Stimulated activated CD8-positive, alpha-beta memory T cell treated with anti-CD3 and anti-CD28 coated beads, Interleukin-4, amount 100 ng/mL, for 24 hours (primary cell): ENCODE measurements at regions not wholly inside any gene's neighbourhood (a gene's known extent, or its start where the extent isn't known, plus 50 kb on each side); places are given as distances from the start of the nearest gene placed in this dataset.
"Not testable (repeated sequence)": the region's sequence is repeated elsewhere in the genome, so short reads cannot be mapped to it uniquely, and the experiment has no call there.

Source experiments
- DNase-seq: peaks from one replicate; pipeline ENCODE4 v3.0.0-alpha.2; 2020; ENCODE audit warnings: low read depth

- no peak for DNase-seq
Observed at GRCh38 chr4:128758314-128758922, 51.1 kb upstream of the JADE1 start.

DNA sequence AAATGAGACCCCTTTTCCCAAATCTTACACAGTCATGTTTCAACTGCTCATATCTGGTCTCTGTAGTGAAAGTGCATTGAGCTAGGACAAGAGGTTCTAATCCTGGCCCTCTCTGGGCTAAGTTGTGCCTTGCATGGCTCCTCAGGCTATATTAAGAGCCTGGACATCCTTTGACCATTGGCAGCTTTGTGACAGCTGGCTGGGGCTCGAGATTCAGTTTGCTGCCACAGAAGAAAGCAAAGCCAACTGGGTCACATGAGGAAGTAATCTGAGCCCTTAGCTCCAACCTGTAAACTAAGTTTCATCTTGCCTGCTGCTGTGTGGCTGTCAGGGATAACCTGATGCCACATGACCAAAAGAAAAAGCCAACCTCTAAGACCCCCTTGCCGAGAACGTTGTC is 51.8 kb upstream of the JADE1 start:
- DNase-seq, result no peak

DNA sequence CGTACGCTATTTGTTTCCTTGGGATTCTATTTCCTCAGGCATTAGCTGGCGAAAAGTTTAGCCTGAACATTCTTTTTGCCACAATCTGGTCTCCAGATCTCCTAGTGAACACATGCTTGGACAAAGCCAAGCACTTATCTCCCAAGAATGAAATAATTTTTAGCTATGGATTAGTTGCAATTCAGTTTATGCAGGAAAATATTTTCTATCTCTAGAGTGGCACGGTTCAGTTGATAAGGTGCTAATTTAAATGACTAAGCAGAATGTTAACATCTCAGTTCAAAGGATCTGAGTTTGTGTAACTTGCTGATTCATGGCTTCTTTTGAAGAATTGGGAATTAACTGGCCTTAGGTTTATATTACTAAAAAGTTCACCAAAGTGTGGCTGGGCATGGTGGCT is 58.1 kb upstream of the JADE1 start:
- no peak for DNase-seq

DNA sequence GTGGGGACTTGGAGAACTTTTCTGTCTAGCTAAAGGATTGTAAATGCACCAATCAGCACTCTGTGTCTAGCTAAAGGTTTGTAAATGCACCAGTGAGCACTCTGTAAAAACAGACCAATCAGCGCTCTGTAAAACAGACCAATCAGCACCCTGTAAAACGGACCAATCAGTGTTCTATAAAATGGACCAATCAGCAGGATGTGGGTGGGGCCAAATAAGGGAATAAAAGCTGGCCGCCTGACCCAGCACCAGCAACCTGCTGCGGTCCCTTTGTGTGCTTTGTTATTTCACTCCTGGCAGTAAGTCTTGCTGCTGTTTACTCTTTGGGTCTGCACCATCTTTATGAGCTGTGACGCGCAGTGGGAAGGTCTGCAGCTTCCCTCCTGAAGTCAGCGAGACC is 67.8 kb upstream of the JADE1 start:
- not testable (repeated sequence) for DNase-seq

- DNase-seq, result no peak
Observed at GRCh38 chr4:128737098-128737513, 72.4 kb upstream of the JADE1 start.

DNA sequence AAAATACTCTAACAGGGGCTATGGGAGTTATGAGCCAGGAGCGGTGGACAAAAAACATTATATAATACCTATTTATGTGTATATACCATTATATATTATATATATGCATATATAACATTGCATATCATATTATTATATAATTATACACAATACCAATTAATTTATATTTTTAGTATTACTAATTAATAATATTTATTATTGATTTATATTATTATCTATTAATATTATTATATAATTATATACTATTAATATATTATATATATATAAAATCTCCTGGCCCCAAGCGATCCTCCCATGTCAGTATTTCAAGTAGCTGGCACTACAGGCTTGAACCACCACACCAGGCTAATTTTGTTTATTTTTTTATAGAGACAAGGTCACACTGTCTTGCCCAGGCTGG is 73.8 kb upstream of the JADE1 start:
- no peak for DNase-seq

GRCh38 chr4:128728190-128728589 is 81.3 kb upstream of the JADE1 start:
- no peak for DNase-seq

GRCh38 chr4:128727658-128728057 is 81.8 kb upstream of the JADE1 start:
- DNase-seq, result no peak

DNA sequence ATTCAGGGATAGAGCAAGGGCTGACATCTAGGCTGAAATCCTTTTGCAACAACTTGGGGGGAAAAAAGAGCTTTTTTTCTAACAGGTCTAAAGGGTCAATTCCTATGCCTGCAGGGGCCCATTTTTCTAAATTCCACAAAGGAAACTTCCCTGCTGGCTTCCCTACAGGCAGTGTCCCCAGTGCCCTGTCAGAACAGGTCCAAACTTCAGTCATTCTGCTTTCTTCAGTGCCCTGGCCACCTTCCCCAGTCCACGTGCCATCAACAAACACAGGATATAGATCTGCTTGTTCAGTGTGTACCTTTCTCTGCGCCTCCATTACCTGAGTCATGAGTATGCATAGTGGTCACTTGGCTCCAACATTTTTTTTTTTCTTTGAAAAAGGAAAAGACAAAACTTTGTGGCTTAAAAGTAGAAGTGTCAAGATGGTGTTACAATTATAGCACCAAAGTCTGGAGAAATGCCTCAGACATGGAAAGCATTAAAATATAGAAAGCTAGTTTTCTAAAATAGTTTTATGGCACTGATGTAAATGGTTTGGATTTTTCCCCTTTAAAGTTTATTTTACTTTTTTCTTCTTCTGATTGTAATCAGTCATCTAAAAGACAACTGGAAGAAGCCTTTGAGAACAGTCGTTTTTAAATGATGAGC is 84.0 kb upstream of the JADE1 start:
- no peak for DNase-seq

DNA sequence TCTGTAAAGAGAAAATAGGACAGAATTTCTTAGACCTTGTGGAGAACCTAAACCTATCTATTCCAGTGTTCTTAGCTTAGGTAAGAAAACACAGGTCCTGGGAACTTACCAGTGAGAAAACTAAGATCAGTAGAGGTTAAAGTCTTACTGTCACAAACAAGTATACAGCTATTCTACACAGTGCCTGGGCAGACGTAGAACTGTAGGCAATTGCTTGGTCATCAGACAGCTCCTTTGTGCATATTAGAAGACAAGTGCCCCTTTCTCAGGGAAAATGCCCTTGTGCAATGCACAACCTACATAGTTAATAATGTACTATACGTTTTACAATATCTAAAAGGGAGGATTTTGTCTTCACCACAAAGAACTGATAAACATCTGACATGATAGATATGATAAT is 86.6 kb upstream of the JADE1 start:
- no peak for DNase-seq

DNA sequence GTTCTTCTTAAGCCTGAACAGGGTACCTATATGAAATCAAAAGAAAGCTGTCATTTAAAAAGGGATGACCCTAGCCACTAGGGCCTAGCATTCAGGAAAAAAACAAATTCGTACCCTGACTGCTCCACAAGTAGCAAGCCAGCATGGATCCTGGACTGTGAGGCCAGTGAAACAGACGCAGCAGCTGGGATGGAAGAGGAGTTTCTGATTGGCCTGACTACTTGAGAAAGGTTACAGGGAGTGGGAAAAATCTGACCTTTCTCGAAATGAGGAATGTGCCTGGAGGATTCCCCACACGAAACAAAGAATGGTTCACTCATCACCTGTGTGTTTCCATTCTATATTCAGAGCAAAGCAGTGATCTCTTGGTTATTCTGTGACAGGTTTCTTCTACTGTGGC is 87.6 kb upstream of the JADE1 start:
- DNase-seq, result no peak

DNA sequence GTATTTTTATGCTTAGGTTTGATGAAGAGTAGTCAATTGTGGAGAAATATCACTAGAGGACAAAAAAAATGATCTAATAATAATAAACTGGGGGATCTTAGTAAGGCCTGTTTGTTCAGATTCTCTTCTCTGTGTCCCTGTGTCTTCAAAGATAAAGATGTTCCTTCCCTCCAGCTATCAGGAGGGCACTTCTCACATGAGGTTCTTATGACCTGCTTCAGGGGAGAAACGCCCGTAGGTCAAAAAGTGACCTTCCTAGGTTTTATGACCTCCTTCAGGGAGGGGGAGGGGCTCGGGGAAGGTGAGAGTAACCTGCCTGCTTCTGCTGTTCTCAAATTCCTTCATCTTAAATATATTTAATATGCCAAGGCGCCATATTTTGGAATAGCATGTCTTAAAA is 89.2 kb upstream of the JADE1 start:
- no peak for DNase-seq

GRCh38 chr4:128718768-128719167 is 90.7 kb upstream of the JADE1 start:
- no peak for DNase-seq

DNA sequence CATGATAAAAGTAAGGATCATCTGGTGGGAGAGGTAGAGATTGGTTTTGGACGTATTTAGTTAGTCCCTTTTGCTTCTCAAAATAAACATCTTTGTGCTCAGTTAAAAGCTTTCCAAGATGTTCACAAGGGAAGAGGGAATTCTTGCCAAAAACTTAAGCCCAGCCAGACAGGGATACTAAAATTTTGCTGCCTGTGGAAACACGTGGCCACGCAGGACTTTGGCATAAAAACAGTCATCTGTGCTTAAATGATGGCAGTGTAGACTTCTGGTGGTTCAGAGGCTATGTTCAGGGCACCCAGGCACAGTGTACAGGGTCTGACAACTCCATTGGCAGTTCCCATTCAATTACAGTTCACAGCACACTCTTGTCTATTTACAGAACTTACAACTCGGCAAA is 93.2 kb upstream of the JADE1 start:
- no peak for DNase-seq

- no peak for DNase-seq
Observed at GRCh38 chr4:128715616-128716015, 93.9 kb upstream of the JADE1 start.

DNA sequence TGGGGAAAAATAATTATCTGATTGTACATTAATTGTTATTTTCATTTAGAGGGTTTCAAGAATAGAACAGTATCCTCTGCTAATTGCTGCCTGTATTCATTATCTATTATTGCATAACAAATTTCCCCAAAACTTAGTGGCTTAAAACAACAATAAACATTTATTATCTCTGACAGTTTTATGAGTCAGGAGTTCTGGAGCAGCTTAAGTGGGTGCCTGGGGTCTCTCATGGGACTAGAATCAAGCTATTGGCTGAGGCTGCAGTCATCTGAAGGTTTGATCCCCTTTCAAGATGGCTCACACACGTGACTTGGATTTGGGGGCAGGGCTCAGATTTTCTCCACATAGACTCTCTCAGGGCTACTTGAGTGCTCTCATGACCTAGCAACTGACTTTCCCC is 98.1 kb upstream of the JADE1 start:
- DNase-seq, result no peak

GRCh38 chr4:128709268-128709667 is 100.2 kb upstream of the JADE1 start:
- no peak for DNase-seq

DNA sequence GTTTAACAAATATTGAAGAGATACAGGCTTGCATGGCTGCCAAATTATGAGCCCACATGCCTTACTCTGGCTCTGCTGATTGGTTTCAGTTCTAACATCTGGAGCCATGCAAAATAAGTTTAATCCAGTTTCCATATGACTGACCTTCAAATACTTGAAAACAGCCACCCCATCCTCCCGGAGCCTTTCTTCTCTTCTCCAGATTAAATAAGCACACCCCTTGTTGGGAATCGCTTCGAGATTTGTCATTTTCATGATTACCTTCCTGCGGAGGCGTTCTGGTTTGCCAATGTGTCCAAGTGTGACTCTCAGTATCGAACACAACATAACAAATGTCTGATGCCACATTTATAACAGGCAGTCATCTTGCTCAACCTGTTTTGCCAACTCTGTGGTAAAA is 101.6 kb upstream of the JADE1 start:
- no peak for DNase-seq

- DNase-seq, result no peak
Observed at GRCh38 chr4:128703948-128704347, 105.6 kb upstream of the JADE1 start.

- DNase-seq, result no peak
Observed at GRCh38 chr4:128700659-128701350, 108.7 kb upstream of the JADE1 start.

GRCh38 chr4:128698386-128698785 is 111.1 kb upstream of the JADE1 start:
- no peak for DNase-seq

DNA sequence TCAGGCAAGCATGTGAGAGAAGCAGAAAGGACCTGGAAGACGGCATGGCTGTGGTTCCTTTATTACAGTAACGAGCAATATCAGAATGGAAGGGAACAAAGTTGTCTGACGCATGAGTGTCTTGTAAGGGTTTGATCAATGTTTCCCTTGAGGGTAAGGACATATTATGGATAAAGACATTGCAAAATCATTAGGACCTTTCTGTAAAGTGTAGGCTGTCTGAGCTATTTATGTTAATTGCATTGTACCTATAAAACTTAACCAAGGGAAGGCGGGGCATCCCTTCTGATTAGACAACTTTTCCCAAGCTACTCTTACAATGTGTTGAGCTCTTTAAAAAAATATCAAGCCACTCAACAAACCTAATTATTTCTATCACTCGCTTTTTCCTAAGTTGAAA is 112.2 kb upstream of the JADE1 start:
- no peak for DNase-seq

DNA sequence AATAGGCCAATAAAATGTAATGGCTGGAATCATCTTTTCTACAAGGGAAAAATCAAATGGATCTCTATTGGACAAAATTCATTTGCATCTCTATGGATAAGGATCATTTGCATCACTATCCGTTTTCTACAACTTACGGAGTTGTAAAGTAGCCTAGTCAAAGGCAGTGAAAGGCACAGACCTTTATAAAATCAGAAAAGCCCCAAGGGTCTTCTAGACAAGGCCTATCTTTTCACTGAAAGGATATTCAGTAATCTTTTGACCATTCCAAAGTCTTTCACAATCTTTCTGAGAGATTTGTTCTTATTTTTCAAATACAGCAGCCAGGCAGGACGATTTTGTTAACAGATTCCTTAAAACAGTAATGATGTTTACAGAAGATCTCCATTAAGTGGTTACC is 119.5 kb upstream of the JADE1 start:
- no peak for DNase-seq
